NCI-H2029 (cell line): ENCODE measurements at regions not wholly inside any gene's neighbourhood (a gene's known extent, or its start where the extent isn't known, plus 50 kb on each side); places are given as distances from the start of the nearest gene placed in this dataset.

Experiments used
- DNase-seq: peaks from one replicate; lab custom pipeline; 2025; lab: John Stamatoyannopoulos, UW

DNA sequence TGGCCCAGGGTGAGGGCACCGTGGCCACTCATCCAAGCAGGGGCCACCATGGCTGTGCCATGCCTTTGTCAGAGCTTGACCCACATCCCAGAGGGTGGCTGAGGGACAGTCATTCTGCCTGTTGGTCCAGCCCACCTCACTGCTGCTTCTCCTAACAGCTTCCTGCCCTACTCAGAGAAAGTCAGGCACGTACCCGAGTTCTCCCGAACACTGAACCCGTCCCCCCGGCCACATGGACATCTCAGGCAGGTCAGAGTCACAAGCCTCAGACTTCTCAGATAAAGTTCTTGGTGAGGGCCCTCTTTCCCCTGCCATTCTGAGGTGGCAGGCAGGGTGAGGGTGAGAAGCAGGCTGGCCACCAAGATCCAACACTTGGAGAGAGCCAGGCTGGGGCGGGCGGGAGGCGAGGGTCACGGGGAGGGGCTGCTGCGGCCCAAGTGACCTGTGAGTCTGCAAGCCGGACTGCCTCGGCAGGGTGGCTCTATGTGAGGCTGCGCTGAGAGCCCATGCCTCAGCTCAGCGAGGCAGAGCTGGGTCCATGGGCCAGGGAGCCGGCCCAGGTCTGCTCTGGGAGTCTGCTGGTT, 317.8 kb downstream of the TMEM121 start:
- DNase-seq: no peak

DNA sequence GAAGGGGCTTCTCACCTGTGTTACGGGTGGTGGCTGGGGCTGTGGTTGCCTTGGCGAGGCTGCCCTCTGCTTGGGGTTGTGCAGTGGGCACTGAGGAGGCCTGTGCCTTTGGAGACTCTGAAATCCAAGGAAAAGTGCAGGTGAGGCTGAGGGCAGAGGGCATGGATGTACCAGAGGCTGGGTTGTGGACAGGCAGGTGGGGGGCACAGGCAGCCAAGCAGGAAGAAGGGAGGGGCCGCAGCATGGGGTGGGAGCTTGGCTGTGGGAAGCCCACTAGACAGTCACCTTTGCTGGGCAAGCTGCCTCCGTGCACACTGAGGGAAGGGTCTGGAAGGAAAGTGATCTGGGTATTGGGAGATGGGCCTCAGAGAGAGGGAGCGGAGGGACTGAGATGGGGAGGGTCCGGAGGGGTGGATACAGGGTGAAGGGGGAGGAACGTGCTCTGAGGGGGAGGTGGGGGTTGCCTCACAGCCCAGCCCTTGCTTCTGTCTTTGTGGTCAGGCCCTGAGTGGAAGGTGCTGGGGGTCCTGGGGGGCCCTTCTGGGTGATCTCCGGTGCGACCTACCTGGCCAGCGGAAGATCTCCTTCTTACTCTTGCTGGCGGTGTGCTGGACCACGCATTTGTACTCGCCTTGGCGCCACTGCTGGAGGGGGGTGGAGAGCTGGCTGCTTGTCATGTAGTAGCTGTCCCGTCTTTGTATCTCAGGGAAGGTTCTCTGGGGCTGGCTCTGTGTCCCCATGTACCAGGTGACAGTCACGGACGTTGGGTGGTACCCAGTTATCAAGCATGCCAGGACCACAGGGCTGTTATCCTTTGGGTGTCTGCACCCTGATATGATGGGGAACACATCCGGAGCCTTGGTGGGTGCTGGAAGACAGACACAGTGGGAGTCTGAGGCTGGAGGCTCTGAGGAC, 318.7 kb downstream of the TMEM121 start:
- no peak for DNase-seq

DNA sequence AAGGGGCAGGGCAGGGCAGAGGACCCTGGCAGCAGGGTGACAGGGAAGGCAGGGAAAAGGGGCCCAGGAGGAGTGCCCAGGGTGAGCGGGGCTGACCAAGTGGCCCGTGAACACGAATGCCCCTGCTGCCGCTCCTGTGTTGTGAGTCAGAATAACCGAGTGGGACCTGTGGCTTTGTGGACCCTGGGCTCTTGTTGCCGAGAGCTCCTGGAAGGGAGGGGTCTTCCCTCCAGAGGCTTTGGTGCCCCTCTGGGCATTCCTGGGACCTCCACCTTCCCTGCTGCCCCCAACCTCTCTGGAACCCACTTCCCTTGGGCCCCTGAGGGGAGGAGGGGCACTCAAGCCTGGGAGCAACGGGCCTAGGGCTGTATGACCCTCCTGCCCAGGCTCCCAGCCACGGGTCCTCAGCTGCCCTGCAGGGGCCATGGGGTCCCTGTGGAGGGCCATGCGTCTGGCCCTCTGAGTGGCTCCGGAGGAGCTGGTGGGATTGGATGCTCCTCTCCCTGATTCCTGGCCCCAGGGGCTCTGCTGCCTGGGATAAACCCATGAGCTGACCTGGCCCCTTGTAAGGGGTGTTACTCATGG, 319.4 kb downstream of the TMEM121 start:
- no peak for DNase-seq

DNA sequence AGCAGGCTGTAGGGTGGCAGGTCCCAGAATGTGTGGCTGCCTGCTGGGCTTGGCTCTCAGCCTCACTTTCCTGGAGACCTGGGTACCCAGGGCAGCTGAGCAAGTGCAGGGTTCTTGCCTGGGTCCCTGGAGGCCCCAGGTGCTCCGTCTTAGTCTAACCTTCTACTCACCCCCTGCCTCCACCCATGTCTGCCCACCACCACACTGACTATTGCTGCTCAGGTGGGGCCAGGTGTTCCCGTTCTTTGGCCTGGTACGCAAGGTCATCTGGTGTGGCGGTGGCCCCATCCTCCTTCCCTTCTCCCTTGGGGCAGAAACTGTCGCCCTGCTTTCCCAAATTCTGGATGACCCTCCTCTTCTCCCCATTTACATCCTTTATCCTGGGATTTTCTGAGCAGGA, 319.9 kb downstream of the TMEM121 start:
- no peak for DNase-seq

DNA sequence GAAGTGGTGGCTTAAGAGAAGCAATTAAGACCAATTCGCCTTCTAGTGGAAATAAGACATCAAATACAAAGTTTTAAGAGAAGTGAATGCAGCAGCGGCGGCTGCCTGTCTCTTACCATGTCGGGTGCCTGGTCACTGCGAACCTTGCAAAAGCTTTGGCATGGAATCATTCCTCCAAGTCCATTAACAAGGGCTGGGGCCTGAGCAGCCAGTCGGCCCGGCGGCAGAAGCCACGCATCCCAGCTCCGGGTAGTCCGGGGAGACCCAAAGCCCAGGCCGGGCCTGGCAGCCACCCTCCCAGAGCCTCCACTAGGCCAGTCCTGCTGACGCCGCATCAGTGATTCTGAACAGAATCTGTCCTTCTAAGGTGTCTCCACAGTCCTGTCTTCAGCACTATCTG, 321.0 kb downstream of the TMEM121 start:
- no peak for DNase-seq

DNA sequence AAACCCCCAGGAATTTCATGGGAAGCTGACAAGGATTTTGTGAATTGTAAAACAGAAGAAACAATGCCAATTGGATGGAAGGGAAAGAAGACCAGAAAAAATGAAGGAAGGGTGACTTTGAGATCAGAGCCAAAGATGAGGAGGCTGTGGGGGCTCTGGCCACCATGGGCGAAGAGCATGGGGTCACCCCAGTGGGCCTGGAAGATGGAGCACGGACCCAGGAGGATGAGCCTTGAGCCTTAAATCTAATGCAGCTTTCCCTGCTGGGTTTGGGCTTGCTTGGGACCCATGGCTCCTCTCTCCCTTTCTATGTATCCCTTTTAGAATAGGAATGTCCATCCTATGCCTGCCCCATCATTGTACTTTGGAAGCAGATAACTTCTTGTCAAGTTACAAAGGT, 322.2 kb downstream of the TMEM121 start:
- DNase-seq: no peak

DNA sequence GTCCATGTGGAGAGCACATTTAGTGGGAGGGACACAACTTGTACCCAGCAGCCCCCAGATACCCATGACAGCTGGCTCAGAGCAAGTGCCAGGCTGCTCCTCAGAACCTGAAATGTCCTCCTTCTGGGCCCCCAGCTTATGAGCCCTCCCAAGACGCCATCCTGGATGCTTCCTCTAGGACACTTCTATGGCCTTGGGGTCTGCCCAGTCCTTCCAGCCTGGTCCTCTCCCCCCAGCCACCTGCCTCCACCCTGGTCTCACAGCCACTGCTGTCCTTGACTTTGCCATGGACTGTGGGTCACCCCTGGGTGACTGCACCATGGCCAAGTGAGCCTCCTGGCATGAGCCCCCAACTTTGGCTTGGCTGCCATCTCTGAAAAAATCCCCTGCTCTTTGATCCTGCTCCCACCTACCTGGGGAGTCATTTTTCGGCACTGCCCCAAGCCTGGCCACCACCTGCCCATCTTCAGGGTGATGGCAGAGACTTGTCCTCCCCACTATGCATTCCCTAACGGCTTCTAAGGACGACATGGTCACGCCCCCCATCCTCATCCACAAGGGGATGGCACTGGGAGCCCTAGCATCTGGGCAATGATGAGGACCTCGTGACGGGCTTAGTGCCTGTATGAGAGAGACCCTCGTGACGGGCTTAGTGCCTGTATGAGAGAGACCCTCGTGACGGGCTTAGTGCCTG, 323.7 kb downstream of the TMEM121 start:
- DNase-seq: no peak

DNA sequence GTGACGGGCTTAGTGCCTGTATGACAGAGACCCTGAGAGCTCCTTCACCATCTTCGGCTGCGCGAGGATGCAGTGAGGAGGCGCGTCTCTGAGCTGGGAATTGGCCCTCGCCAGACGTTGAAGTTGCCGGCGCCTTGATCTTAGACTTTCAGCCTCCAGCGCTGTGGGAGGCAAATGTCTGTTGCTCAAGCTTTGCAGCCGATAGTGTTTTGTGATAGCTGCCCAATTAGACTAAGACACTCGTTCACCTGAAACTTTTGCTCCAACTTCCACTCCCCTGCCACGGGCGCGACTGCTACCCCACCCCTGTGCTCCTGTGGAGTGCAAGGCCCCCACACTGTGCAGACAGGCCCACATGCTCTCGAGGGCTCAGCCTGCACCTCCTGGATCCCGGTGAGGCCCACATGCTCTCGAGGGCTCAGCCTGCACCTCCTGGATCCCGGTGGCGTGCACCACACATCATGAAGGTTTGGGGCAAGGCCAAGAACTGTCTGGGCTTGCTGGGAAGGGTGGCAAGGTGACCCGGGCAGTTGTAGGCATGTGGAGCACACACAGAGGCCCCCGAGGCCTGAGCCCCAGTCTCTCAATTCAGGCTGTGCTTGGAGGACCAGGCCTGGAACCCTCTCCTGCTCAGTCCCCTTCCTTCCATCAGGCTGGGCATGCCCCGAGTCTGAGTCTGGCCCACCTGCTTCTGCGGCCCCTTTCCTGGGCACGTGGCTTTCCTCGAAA, 324.6 kb downstream of the TMEM121 start:
- DNase-seq: no peak

DNA sequence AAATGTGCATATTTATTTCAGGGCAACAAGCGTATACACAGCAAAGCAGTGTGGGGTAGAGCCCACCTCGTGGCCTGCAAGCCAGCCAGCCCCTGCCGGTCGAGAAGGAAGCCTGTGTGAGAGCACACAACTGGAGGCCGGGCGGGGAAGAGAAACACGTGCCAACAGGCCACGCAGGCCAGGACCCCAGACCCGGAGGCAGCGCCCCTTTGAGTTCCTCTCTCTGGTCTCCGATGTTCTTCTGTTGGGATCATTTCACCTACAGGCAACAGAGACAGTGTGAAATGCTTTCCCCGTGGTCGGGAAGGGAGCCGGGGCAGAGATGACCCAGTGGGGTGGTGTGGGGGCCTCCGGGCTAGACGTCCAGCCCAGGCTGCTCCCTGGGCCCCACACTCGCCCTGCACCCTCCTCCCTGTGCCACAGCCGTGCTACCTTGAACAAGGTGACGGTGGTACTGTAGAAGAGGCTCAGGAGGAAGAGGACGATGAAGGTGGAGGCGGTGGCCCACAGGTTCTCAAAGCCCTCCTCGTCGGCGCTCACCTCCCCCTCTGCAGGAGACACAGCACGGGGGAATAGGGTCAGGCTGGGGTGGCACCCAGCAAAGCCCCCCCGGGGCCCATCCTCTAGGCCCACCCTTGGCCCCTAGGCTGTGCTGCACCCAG, 325.5 kb downstream of the TMEM121 start:
- DNase-seq: no peak

DNA sequence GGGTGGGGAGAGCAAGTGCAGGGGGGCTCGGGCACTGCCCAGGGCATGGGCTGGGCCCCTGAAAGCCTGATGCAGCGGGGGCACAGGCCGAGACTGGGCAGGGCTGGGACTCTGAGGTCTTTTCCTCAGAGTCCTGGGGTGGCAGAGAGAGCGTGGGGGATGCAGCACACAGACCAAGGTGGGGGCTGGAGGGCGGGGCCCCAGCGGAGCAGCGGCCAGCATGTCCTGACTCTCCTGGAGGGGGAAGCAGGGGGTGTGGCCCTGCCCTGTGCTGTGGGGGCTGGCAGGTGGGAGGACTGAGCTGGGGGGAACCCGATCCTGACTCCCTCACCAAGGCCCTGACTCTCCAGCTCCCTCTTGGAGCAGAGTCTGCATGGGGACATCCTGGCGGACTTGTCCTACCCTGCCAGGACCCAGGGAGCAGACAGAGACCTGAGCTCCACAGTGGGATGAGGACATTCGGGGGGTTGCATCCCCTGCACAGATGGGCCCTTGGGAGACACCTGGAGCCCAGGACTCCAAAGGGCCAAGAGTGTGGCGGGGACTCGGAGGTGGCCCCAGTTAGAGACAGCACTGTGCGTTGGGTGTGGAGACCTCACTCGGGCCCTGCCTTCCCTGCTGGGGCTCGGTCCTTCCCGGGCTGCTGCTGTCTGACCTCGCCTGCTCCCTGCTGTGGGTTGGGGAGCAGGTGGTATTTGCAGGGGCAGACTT, 326.1 kb downstream of the TMEM121 start:
- no peak for DNase-seq

DNA sequence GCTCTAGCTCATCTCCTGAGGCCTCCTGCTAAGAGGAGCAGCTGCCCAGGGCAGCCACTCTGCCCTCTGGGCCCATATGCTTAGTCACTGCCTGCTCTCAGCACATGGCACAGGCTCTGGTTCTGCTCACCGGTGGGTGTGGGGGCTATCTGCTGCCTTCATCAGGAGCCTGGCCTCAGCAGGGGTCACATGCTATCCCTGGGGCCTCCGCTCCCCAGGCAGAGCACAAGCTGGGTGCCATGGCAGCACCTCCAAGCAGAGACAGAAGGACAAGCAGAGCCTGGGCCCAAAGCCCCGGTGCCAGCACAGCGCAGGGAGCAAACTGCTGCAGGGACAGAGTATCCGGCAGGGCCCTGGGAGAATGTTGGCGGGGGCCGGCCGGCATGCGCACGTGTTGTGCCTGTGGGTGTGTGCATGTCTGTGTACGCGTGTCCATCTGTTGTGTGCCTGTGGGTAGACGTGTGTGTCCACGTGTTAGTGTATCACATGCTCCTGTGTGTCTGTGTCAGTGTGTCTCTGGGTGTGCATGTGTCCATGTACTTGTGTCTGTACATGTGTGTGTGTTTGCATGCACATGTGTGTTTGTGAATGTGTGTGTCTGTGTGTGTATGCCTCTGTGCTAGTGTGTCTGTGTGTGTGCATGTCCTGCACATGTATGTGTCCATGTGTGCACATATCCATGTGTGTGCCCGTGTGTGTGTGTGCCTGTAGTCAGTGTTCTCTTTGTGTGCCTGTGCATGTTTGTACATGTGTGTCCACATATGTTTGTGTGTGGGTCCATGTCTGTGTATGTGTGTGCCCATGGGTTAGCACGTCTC, 326.9 kb downstream of the TMEM121 start:
- DNase-seq: no peak

DNA sequence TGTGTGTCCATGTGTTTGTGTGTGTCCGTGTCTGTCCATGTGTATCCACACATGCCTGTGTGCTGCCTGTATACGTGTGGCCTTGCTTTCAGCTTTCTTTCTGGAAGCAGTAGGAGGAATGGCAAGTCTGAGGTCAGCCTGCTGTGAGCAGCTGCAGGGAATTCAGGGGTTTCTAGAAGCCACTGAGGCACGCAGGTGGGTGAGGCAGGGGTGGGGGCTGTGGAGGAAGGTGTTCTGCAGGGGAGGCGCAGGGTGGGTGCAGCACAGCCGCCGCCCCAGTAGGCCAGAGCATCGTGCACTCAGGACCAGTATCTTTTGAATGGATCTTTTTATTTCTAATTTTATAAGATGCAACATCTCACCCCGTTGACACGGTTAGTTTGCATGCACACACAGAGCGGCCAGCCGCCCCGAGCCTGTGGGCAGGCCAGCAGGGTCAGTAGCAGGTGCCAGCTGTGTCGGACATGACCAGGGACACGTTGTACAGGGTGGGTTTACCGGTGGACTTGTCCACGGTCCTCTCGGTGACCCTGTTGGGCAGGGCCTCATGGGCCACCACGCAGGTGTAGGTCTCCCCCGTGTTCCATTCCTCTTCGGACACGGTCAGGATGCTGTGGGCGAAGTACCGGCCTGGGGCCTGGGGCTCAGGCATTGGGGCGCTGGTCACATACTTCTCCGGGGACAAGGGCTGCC, 327.7 kb downstream of the TMEM121 start:
- no peak for DNase-seq

DNA sequence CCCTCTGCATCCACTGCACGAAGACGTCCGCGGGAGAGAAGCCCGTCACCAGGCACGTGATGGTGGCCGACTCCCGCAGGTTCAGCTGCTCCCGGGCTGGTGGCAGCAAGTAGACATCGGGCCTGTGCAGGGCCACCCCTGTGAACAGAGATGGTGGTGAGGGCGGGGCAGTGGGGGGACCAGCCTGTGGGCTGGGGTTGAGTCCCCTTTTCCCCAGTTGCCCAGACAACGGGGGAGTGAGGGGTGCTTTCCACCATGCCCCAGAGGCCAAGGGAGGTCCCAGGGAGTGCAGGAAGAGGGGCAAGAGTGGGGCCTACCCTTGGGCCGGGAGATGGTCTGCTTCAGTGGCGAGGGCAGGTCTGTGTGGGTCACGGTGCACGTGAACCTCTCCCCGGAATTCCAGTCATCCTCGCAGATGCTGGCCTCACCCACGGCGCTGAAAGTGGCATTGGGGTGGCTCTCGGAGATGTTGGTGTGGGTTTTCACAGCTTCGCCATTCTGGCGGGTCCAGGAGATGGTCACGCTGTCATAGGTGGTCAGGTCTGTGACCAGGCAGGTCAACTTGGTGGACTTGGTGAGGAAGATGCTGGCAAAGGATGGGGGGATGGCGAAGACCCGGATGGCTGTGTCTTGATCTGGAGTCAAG, 328.3 kb downstream of the TMEM121 start:
- no peak for DNase-seq

DNA sequence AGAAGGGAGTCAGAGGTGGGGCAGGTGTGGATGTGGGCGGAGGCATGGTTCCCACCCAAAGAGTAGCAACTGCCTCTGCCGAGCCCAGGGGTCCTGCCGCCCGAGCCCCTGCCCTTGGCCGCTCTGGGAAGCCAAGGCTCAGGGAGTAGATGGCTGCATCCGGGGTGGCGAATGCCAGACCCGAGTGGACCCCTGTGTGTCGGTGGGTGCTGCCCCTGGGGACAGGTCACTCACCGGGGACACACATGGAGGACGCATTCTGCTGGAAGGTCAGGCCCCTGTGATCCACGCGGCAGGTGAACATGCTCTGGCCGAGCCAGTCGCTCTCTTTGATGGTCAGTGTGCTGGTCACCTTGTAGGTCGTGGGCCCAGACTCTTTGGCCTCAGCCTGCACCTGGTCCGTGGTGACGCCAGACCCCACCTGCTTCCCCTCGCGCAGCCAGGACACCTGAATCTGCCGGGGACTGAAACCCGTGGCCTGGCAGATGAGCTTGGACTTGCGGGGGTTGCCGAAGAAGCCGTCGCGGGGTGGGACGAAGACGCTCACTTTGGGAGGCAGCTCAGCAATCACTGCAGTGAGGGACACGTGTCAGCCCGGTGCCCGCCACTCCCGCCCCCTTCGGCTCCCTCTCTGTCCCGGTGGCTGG, 329.0 kb downstream of the TMEM121 start:
- no peak for DNase-seq

DNA sequence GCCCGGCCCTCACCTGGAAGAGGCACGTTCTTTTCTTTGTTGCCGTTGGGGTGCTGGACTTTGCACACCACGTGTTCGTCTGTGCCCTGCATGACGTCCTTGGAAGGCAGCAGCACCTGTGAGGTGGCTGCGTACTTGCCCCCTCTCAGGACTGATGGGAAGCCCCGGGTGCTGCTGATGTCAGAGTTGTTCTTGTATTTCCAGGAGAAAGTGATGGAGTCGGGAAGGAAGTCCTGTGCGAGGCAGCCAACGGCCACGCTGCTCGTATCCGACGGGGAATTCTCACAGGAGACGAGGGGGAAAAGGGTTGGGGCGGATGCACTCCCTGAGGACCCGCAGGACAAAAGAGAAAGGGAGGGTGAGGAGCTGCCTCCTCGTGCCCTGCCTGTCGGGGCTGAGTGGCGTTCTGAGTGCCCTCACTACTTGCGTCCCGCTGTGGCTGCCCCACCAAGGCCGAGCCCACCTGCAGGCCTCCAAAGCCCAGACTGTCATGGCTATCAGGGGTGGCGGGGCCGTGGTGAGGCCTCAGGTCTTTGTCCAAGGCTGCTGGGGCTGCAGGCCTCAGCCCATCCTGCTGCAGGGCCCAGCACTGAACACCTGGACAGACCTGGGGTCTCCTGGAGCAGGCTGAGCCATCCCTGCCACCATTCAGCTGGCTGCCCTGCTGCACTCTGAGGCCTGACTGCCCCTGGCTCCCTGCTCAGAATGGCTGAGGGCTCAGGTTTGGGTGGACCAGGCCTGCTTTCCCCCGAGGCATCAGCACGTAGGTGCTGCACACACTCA, 329.7 kb downstream of the TMEM121 start:
- no peak for DNase-seq

DNA sequence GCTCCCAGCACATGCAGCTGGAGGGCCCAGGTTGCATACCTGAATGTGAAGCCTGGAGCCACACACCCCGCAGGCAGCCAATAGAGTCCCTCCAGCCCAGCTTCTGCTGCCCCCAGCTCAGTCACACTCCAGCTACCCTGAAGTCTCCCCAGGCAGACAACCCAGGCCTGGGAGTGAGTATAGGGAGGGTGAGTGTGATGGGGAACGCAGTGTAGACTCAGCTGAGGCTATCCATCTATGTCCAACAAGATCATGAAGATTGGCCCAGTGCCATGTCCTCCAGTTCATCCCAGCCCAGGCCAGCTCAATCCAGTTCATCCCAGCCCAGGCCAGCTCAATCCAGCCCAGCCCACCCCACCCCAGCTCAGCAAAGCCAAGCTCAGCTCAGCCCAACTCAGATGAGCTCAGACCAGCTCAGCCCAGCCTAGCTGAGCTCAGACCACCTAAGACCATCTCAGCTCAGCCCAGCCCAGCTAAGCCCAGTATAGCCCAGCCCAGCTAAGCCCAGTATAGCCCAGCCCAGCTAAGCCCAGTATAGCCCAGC, 330.4 kb downstream of the TMEM121 start:
- DNase-seq: no peak

DNA sequence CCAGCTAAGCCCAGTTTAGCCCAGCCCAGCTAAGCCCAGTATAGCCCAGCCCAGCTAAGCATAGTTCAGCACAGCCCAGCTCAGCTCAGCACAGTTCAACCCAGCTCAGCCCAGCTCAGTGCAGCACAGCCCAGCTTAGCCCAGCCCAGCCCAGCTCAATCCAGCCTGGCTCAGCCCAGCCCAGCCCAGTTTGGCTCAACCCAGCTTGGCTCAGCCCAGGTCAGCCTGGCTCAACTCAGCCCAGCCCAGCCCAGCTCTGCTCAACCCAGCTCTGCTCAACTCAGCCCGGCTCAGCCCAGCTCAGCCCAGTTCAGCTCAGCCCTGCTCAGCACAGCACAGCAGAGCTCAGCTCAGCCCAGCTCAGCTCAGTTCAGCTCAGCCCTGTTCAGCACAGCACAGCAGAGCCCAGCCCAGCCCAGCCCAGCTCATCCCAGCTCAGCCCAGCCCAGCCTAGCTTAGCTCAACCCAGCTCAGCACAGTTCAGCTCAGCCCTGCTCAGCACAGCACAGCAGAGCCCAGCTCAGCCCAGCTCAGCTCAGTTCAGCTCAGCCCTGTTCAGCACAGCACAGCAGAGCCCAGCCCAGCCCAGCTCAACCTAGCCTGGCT, 330.9 kb downstream of the TMEM121 start:
- no peak for DNase-seq
